NCI-H526 (cell line): ENCODE measurements at regions not wholly inside any gene's neighbourhood (a gene's known extent, or its start where the extent isn't known, plus 50 kb on each side); places are given as distances from the start of the nearest gene placed in this dataset.
A peak's percentile ranks its signal among the peaks of the same experiment; 100 is the strongest.

Source experiments
- DNase-seq, 2 experiments: peaks; one replicate each; lab custom pipeline; 2025; lab: John Stamatoyannopoulos, UW

DNA sequence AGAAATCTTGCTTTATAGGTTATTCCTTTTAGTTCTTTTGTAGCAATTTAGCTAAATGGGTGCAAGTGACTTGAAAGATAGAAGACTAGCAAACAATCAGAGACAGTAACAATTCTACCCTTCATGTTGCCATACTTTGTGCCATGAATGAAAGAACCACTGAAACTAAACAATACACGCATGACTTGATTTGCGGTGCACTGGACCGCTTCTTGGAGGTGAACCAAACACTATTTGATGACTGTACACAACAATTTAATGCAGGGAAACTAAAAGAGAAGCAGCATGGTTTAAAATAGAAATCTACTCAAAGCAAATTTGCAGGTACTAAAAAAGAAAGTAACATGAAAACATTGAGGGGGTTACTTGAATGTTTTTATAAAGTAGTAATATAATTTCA, 331.0 kb upstream of the RARB start:
- no peak for DNase-seq

DNA sequence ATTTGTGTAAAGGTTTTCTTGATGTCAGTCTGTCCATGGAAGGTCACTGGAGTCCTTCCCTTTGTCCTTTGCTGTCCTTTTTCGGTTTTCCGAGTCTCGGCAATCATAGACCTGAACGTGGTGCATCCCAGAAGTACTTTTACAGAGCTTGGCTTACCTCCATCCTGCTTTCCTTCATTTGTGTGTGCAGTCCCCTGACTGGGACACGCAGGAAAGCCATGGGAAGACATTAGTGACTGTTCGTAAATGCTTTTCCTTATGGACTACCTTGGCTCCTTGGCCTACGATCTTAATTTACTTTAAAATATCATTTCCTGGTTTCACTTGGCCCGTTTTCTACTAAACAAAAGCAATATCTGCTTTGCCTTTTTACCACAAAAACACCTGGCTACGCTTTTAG, 328.4 kb upstream of the RARB start:
- DNase-seq: no peak

DNA sequence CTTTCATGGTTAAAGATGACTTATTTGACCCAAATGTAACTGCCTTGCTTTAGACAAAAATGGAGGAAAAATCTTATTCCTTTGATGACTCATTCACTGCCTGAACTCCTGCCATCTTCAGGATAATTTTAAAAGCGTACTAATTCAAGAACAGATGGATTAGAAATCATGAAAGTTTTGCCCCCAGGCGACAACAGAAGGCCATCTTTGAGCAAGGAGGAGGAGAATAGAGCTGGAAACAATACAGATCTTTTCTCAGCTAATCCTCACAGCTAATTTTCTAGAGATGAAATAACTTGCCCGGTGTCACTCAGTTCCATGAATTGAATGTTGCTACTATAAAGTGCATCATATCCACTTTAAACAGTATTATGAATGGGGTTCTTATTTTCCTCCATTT, 324.7 kb upstream of the RARB start:
- DNase-seq: no peak

DNA sequence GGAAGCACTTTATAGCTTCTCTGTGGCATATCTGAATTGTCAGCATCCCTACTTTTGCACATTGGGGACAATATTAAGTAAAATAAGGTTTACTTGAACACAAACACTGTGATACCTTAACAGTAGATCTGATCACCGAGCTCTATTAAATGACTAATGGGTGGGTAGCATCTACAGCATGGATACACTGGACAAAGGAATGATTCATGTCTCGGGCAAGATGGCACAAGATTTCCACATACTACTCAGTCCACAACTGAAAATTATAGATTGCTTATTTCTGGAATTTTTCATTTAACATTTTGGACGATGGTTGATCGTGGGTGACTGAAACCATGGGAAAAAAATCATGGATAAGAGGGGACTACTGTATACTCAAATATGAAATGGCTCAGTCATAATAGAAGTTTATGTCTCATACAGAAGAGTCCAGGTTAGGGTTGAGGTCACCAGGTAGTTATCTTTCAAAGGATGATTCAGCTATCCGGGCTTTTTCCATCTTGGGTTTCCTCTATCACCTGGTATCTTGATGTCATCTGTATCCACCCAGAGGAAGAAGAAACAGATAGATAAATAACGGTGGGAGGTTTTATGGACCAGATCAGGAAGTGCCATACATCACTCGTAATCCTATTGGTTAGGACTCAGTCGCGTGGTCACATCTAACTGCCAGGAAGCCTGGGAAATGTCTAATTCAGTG, 320.0 kb upstream of the RARB start:
- no peak for DNase-seq

DNA sequence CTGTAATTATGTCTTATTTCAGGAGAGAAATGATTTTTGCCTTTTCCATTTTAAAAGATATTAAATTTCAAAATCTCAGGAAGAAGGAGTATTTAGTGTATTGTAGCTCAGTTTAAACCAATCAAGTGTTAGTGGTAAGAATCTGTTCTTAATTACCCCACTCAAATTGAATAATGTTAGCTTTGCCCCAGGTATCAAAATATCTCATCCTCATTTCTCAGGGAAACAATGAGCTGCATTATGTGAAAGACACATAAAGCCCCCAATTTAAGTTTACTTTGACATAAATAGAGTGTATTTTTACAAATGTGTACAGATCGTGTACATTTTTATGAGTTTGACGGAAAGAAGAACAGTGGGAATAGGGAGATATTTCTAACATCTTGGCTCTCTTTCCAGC, 317.4 kb upstream of the RARB start:
- no peak for DNase-seq

- DNase-seq: no peak
These were observed 314.2 kb upstream of the RARB start for GRCh38 chr3:25113891-25114290.

- DNase-seq: no peak
These were observed 313.5 kb upstream of the RARB start for GRCh38 chr3:25114532-25114931.

DNA sequence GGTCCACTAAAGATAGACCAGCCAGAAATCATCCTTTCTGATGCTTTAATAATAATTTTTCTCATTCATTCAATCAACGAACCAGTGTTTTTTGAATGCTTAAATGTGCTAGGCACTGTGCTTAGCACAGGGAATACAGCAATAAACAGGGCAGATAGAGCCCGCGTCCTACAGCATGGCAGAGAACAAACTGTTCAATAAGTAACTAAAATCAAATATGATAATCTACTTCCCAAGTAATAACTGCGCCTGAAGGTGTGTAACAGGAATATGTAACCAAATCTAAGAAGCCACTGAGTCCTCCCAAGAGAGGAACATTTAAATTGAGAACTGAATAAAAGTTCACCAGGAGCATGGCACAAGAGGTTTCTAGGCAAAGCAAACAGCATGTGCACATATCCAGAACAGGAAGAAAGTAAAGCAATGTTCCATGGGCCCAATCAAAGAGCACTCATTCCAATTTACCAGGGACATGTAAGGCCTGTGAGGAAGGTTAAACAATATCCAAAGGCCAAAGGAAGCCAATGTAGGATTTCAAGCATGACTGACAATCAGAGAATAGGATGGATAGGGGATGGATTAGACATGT, 311.0 kb upstream of the RARB start:
- no peak for DNase-seq

DNA sequence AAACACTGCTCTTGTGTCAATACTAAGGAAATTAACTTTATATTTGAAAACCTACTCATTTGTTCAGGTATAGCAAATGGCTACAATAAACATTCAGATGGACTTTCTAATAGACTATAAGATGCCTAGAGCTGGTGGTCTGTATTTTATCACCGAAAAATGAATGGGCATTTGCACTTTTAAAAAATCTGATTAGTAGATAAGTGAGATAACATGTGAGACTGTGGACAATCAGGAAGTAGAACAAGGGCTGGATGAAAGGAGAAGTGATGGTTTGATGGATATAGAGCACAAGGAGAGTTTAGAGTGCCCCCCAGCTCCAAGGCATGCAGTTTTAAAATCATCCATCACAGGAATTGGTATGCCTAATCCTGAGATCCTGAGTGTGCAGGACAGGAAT, 308.4 kb upstream of the RARB start:
- DNase-seq: no peak

DNA sequence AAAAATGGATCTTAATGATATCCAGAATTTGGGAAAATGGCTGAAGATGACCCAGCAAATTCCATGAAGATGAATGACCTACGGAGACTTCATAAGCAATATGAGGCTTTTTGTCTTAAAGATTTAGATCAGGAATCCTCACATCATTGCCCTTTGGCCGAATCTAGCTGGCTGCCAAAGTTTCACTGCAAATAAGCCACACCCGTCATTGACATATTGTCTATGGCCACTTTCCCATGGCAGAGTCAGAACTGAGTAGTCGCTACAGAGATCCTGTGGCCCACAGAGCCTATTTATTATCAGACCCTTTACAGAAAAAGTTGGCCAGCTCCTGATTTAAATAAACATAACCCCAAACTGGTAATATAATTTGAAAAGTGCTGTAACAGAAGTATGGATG, 307.4 kb upstream of the RARB start:
- no peak for DNase-seq

DNA sequence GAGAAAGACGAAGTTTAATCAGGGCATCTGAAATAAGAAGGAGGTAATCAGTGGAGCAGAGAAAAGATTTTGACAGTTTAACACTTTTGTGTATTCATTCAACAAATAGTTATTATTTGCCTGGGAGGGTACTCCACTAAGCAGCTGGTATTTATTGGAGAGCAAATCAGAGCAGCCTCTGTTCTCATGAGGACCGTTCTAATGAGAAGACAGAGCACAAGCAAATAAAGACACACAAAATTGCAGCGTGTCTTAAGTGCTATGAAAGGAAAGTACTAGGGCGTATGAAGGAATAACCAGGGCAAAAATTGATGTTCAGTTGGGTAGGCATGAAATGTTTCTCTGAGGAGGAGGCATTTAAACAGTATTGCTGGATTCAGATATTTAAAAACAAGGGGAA, 302.9 kb upstream of the RARB start:
- DNase-seq: no peak

GRCh38 chr3:25128735-25129134, 299.3 kb upstream of the RARB start:
- DNase-seq: no peak

GRCh38 chr3:25130724-25131520, 297.1 kb upstream of the RARB start:
- no peak for DNase-seq

- no peak for DNase-seq
These were observed 294.5 kb upstream of the RARB start for GRCh38 chr3:25133588-25133987.

GRCh38 chr3:25137606-25138005, 290.5 kb upstream of the RARB start:
- DNase-seq: no peak

DNA sequence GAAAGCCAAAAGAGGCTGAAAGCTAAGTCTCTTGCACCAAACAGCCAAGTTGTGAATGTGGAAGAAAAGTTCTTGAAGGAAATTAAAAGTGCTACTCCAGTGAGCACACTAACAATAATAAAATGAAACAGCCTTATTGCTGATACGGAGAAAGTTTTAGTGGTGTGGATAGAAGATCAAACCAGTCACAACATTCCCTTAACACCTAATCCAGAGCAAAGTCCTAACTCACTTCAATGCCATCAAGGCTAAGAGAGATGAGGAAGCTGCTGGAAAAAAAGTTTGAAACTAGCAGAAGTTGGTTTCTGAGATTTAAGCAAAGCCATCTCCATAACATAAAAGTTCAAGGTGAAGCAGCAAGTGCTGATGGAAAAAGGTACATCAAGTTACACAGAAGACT, 288.8 kb upstream of the RARB start:
- no peak for DNase-seq

- no peak for DNase-seq
These were observed 285.3 kb upstream of the RARB start for GRCh38 chr3:25142609-25143355.

DNA sequence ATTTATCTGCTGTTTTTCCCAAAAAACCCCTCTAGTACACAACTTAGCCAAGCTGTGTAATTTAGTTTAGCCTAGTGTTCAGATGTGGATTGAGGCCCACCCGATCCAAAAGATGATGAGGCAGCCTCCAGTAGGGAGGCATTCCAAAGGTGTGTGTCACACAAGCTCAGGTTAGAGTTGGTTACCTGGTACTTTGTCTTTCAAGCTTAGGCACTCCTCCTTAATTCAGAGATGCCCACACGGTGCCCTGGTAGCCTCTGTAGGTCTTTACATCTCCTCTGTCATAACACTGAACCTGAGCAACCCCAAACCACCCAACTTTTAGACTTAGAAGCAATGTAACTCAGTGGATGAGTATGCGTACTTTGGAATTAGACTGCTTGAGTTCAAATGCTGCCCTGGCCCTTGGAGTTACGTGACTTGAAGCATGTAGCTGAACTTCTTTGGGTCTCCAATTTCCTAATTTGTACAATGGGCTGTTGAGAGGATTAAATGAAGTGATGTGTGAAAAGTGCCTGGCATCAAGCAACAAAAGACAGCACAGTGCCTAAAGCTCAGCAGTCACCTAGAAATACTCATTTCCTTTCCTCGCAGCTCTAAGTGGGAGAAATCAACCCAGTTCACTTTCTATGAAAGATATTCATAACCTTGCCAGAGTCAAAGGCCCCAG, 284.6 kb upstream of the RARB start:
- no peak for DNase-seq

DNA sequence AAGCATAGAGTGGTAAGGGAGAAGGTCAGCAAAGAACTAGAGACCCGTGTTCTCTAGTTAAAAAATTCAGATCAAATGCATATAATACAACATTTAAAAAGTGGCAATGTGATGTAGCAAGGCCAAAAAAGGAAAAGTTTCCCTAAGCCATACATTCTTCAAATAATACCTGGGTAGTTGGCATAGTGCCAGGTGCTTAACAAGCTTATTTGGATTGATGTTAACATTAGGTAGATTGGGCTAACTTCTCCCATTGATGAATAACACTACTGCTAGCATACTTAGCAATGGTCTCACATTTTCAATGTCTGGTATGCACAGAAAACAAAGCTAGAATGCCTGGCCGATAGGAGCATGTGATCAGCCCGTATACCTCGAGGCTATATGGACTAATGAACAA, 283.6 kb upstream of the RARB start:
- DNase-seq: no peak

GRCh38 chr3:25145176-25145575, 282.9 kb upstream of the RARB start:
- no peak for DNase-seq

DNA sequence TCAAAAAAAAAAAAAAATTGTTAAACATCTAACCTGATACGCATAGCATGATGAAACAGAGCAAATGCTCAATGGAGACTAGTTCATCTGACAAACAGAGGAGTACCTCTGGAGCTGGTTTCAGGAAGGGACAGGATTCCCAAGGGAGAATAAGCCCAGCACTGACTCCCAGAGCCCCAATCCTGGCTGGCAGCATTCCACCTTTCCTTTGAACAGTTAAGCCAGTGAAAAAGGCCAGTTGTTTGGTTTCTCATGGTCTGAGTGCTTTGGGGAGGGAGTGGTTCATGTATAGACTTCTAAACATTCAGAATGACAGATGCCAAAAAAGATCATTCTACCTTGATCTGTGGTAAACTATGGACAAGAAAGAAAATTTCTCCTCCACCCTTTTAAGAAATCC, 277.9 kb upstream of the RARB start:
- DNase-seq: peak in 1 of 2 experiments; percentile 16

GRCh38 chr3:25151281-25151902, 276.7 kb upstream of the RARB start:
- DNase-seq: no peak
